ENCODE measurements at regions not wholly inside any gene's neighbourhood (a gene's known extent, or its start where the extent isn't known, plus 50 kb on each side); places are given as distances from the start of the nearest gene placed in this dataset.

DNA sequence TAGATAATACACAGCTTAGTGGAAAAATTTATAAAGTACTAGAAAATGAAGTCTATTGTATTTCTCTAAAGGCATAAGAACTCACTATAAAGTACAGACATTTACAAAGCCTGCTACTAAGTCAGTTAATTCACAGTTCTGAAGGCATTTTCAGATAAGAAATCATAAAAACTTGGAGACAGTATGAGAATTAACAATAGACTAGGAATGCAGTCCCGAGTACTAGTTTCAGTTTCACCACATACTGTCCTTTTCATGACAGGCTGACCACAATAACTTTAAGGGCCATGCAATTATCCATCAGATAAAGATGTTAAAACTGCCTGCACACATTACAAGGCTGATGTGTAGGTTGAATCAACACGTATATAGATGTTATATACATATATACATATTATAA lies 362.6 kb upstream of the SMC2 start:
- H2BK20ac ChIP-seq (ENCODE audit: low read length) = no peak overlapping the region
- no peak overlapping the region for H3K56ac ChIP-seq (replicated peaks; ENCODE audit: insufficient read length, low read depth, low read length)
- CTCF ChIA-PET (ENCODE audit: partially characterized antibody) = no interaction called here
- H2AFZ ChIP-seq (ENCODE audit: low read length) = no peak overlapping the region
- FAIRE-seq (no peak), DNase-seq (ENCODE audit: low read depth in 1 of 2, low spot score in 2 of 2) (no peak)
- no peaks in the 10 kb centered on the region for H4K20me1 ChIP-seq (replicated peaks in 1 of 2; ENCODE audit: control insufficient read depth in 1 of 2, insufficient read depth in 2 of 2, low read length in 2 of 2)
- H4K91ac ChIP-seq (replicated peaks; ENCODE audit: insufficient read length, low read length) = no peak overlapping the region
- H3K4me3 ChIP-seq (ENCODE audit: extremely low read depth in 1 of 4, insufficient read depth in 2 of 4, low read depth in 3 of 4, low read length in 4 of 4) = no peak overlapping the region
- no peak overlapping the region for H3K23ac ChIP-seq (ENCODE audit: insufficient read length)
- WGBS, 2 experiments (ENCODE audit: extremely low coverage in 1 of 2, insufficient coverage in 1 of 2, insufficient read length in 1 of 2, insufficient replicate concordance in 2 of 2, low coverage in 1 of 2, low lambda C conversion rate in 2 of 2, missing lambda C conversion rate in 1 of 2) = 90% methylated on average over 2 of the region's 2 CpGs; no CpG with 5 or more reads in 1 of the 2 experiments
- no peak overlapping the region for H3K14ac ChIP-seq (ENCODE audit: insufficient read length)
- no peaks in the 10 kb centered on the region for H3K79me1 ChIP-seq (ENCODE audit: low read depth, low read length)
- H2BK120ac ChIP-seq (replicated peaks; ENCODE audit: low read depth, low read length) = no peak overlapping the region
- no peaks in the 10 kb centered on the region for H3K4me1 ChIP-seq (replicated peaks in 1 of 4; ENCODE audit: control insufficient read depth in 3 of 4, insufficient read depth in 4 of 4, low read length in 3 of 4)
- no peaks in the 10 kb centered on the region for H3K27me3 ChIP-seq (replicated peaks in 1 of 4; ENCODE audit: control insufficient read depth in 3 of 4, extremely low read depth in 1 of 4, insufficient read depth in 3 of 4, low read length in 3 of 4)
- no peaks in the 10 kb centered on the region for H3K23me2 ChIP-seq (ENCODE audit: low read depth, low read length)
- H2BK5ac ChIP-seq (ENCODE audit: low read depth, low read length) = no peak overlapping the region
- H3K36me3 ChIP-seq (ENCODE audit: control insufficient read depth in 2 of 4, insufficient read depth in 4 of 4, low read length in 3 of 4) = no peaks in the 10 kb centered on the region
- no peak overlapping the region for H3K9ac ChIP-seq (replicated peaks in 1 of 4; ENCODE audit: extremely low read depth in 1 of 4, low read depth in 3 of 4, low read length in 3 of 4)
- H3K9me3 ChIP-seq (ENCODE audit: insufficient read depth in 2 of 2, low read depth in 1 of 2, low read length in 1 of 2) = no peaks in the 10 kb centered on the region
- POLR2A ChIA-PET (ENCODE audit: partially characterized antibody) = no interaction called here
- no peak overlapping the region for H3K4me2 ChIP-seq (ENCODE audit: insufficient read depth in 1 of 2, low read depth in 2 of 2, low read length in 2 of 2)
- no peak overlapping the region for H3K27ac ChIP-seq (ENCODE audit: low read depth, low read length)
- no peak overlapping the region for H4K8ac ChIP-seq (ENCODE audit: extremely low read depth, insufficient read depth, low read length)
- no peak overlapping the region for H2BK15ac ChIP-seq (ENCODE audit: low read length)
- H2BK12ac ChIP-seq (ENCODE audit: low read depth, low read length) = no peak overlapping the region
- no peak overlapping the region for H3K4ac ChIP-seq (replicated peaks; ENCODE audit: insufficient read length, low read depth, low read length)
- H3K18ac ChIP-seq (ENCODE audit: extremely low read depth, low read length) = no peak overlapping the region
- no peak overlapping the region for H2AK5ac ChIP-seq (ENCODE audit: low read depth, low read length)
- no peaks in the 10 kb centered on the region for H3K79me2 ChIP-seq (ENCODE audit: control insufficient read depth in 1 of 2, insufficient read depth in 2 of 2, low read length in 2 of 2)
- H4K5ac ChIP-seq (ENCODE audit: insufficient read length, low read depth, low read length) = no peak overlapping the region
- TF ChIP-seq SRF (IDR thresholded peaks at IDR 0.05; ENCODE audit: low read depth, low read length) = no peak
- TF ChIP-seq ZNF274 (IDR thresholded peaks at IDR 0.05; ENCODE audit: borderline replicate concordance, extremely low read depth, low read length) = no peak
- TF ChIP-seq GTF2F1 (IDR thresholded peaks at IDR 0.05; ENCODE audit: borderline replicate concordance, low read depth, low read length) = no peak
- TF ChIP-seq EZH2 (IDR thresholded peaks at IDR 0.05; ENCODE audit: low read depth, low read length, severe bottlenecking) = no peak
- TF ChIP-seq MAFK (IDR thresholded peaks at IDR 0.05; ENCODE audit: low read depth, low read length) = no peak
- TF ChIP-seq SIX5 (IDR thresholded peaks at IDR 0.05; ENCODE audit: low read depth, low read length) = no peak
- TF ChIP-seq TCF12 (IDR thresholded peaks at IDR 0.05; ENCODE audit: low read depth, low read length) = no peak
- no peak for TF ChIP-seq SP1 (IDR thresholded peaks at IDR 0.05; ENCODE audit: low read depth, low read length)
- TF ChIP-seq YY1 (IDR thresholded peaks at IDR 0.05; ENCODE audit: low read depth, low read length) = no peak
- TF ChIP-seq JUND (IDR thresholded peaks at IDR 0.05; ENCODE audit: low read length) = no peak
- no peak for TF ChIP-seq ASH2L (IDR thresholded peaks at IDR 0.05; ENCODE audit: low read length)
- TF ChIP-seq KDM1A (IDR thresholded peaks at IDR 0.05; ENCODE audit: borderline replicate concordance, low read length) = no peak
- TF ChIP-seq SAP30 (IDR thresholded peaks at IDR 0.05; ENCODE audit: insufficient read depth, insufficient replicate concordance, low read length) = no peak
- no peak for TF ChIP-seq USF2 (IDR thresholded peaks at IDR 0.05; ENCODE audit: low read length)
- no peak for TF ChIP-seq HDAC6 (IDR thresholded peaks at IDR 0.05; ENCODE audit: low read depth, low read length)
- TF ChIP-seq FOSL1 (IDR thresholded peaks at IDR 0.05; ENCODE audit: insufficient read depth, low read depth, low read length) = no peak
